ENCODE measurements at regions not wholly inside any gene's neighbourhood (a gene's known extent, or its start where the extent isn't known, plus 50 kb on each side); places are given as distances from the start of the nearest gene placed in this dataset.
A peak's percentile ranks its signal among the peaks of the same experiment; 100 is the strongest.

- no peak for DNase-seq
Measured at GRCh38 chr13:40376867-40377535, 289.4 kb downstream of the FOXO1 start.

- no peak for DNase-seq
Measured at GRCh38 chr13:40377783-40378182, 288.7 kb downstream of the FOXO1 start.

- no peak for DNase-seq
Measured at GRCh38 chr13:40379196-40379595, 287.2 kb downstream of the FOXO1 start.

GRCh38 chr13:40379794-40380578 is 286.5 kb downstream of the FOXO1 start:
- DNase-seq = no peak

- DNase-seq = no peak
Measured at GRCh38 chr13:40381935-40382764, 284.3 kb downstream of the FOXO1 start.

GRCh38 chr13:40383132-40383531 is 283.3 kb downstream of the FOXO1 start:
- DNase-seq = no peak

- no peak for DNase-seq
Measured at GRCh38 chr13:40383885-40384284, 282.6 kb downstream of the FOXO1 start.

GRCh38 chr13:40384976-40385857 is 281.2 kb downstream of the FOXO1 start:
- no peak for DNase-seq

- DNase-seq = no peak
Measured at GRCh38 chr13:40385858-40386180, 280.6 kb downstream of the FOXO1 start.

- no peak for DNase-seq
Measured at GRCh38 chr13:40386586-40386985, 279.9 kb downstream of the FOXO1 start.

- DNase-seq = no peak
Measured at GRCh38 chr13:40387775-40388174, 278.7 kb downstream of the FOXO1 start.

GRCh38 chr13:40388617-40389016 is 277.8 kb downstream of the FOXO1 start:
- DNase-seq = no peak

GRCh38 chr13:40389081-40389641 is 277.3 kb downstream of the FOXO1 start:
- DNase-seq = no peak

GRCh38 chr13:40390401-40390916 is 276.0 kb downstream of the FOXO1 start:
- no peak for DNase-seq

GRCh38 chr13:40391788-40392187 is 274.7 kb downstream of the FOXO1 start:
- no peak for DNase-seq

GRCh38 chr13:40394304-40394985 is 272.0 kb downstream of the FOXO1 start:
- DNase-seq = no peak

GRCh38 chr13:40398065-40398464 is 268.4 kb downstream of the FOXO1 start:
- DNase-seq = no peak

- no peak for DNase-seq
Measured at GRCh38 chr13:40399756-40400155, 266.7 kb downstream of the FOXO1 start.

- peak; percentile 89 for DNase-seq
Measured at GRCh38 chr13:40401911-40402776, 264.3 kb downstream of the FOXO1 start.

- peak; percentile 43 for DNase-seq
Measured at GRCh38 chr13:40402931-40403431, 263.5 kb downstream of the FOXO1 start.
